ENCODE measurements at regions not wholly inside any gene's neighbourhood (a gene's known extent, or its start where the extent isn't known, plus 50 kb on each side); places are given as distances from the start of the nearest gene placed in this dataset.

GRCh38 chr7:45292481-45292880 is 134.9 kb downstream of the RAMP3 start:
- peaks cover 4% of the 10 kb centered on the region; the same call in 1 of the 2 replicates for H3K4me1 Mint-ChIP-seq
- POLR2A ChIA-PET: no interaction called here
- H3K9me3 Mint-ChIP-seq: peaks cover 30% of the 10 kb centered on the region
- CTCF ChIA-PET: no interaction called here
- H3K4me3 Mint-ChIP-seq: no peak overlapping the region
- no peaks in the 10 kb centered on the region; the same call in 1 of the 2 replicates for H3K27me3 Mint-ChIP-seq (ENCODE audit: low read depth)
- no peak for ATAC-seq
- no peak for DNase-seq (ENCODE audit: low spot score)
- peaks cover 23% of the 10 kb centered on the region for H3K36me3 Mint-ChIP-seq
- no peak for TF ChIP-seq ZNF396 (CRISPR knock-in tag; IDR thresholded peaks at IDR 0.05; ENCODE audit: borderline replicate concordance)
- TF ChIP-seq, protein P1, sequence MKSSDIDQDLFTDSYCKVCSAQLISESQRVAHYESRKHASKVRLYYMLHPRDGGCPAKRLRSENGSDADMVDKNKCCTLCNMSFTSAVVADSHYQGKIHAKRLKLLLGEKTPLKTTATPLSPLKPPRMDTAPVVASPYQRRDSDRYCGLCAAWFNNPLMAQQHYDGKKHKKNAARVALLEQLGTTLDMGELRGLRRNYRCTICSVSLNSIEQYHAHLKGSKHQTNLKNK (CRISPR knock-in tag; IDR thresholded peaks at IDR 0.05): no peak
- no peak for TF ChIP-seq PREB (CRISPR knock-in tag; IDR thresholded peaks at IDR 0.05; ENCODE audit: borderline replicate concordance)
- no peak for TF ChIP-seq NR2C2 (CRISPR knock-in tag; IDR thresholded peaks at IDR 0.05)
- no peak for TF ChIP-seq KAT7 (CRISPR knock-in tag; IDR thresholded peaks at IDR 0.05; ENCODE audit: borderline replicate concordance)
- TF ChIP-seq, protein P2, sequence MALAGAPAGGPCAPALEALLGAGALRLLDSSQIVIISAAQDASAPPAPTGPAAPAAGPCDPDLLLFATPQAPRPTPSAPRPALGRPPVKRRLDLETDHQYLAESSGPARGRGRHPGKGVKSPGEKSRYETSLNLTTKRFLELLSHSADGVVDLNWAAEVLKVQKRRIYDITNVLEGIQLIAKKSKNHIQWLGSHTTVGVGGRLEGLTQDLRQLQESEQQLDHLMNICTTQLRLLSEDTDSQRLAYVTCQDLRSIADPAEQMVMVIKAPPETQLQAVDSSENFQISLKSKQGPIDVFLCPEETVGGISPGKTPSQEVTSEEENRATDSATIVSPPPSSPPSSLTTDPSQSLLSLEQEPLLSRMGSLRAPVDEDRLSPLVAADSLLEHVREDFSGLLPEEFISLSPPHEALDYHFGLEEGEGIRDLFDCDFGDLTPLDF (CRISPR knock-in tag; IDR thresholded peaks at IDR 0.05): no peak
- TF ChIP-seq ZNF232 (CRISPR knock-in tag; IDR thresholded peaks at IDR 0.05): no peak
- TF ChIP-seq NR1H2 (CRISPR knock-in tag; IDR thresholded peaks at IDR 0.05): no peak
- TF ChIP-seq PRDM15 (CRISPR knock-in tag; IDR thresholded peaks at IDR 0.05): no peak
- no peak for TF ChIP-seq EMX1 (CRISPR knock-in tag; IDR thresholded peaks at IDR 0.05)
- no peak for TF ChIP-seq ZNF121 (CRISPR knock-in tag; IDR thresholded peaks at IDR 0.05)
- no peak for TF ChIP-seq HMGA2 (CRISPR knock-in tag; IDR thresholded peaks at IDR 0.05)
- no peak for TF ChIP-seq ESRRA (CRISPR knock-in tag; IDR thresholded peaks at IDR 0.05; ENCODE audit: borderline replicate concordance)
- H3K27ac Mint-ChIP-seq: no peak overlapping the region

- Mint-ChIP-seq H3K27ac (no peak overlapping the region), H3K36me3 (peaks cover 14% of the 10 kb centered on the region), H3K4me1 (peaks cover 4% of the 10 kb centered on the region; the same call in 1 of the 2 replicates), H3K4me3 (no peak overlapping the region), H3K9me3 (peaks cover 21% of the 10 kb centered on the region), H3K27me3 (ENCODE audit: low read depth) (no peaks in the 10 kb centered on the region; the same call in 1 of the 2 replicates)
- POLR2A ChIA-PET: no interaction called here
- TF ChIP-seq ERG (CRISPR knock-in tag; IDR thresholded peaks at IDR 0.05): no peak
- no peak for TF ChIP-seq ZBTB21 (CRISPR knock-in tag; IDR thresholded peaks at IDR 0.05; ENCODE audit: borderline replicate concordance)
- DNase-seq (ENCODE audit: low spot score) (no peak), ATAC-seq (no peak)
- CTCF ChIA-PET: no interaction called here
These were observed 135.8 kb downstream of the RAMP3 start for GRCh38 chr7:45293295-45293942.

Measured in WTC11 (cell line).